SK-N-SH treated with all-trans-retinoic acid at 6 μM for 48 hours (cell line): ENCODE measurements at regions not wholly inside any gene's neighbourhood (a gene's known extent, or its start where the extent isn't known, plus 50 kb on each side); places are given as distances from the start of the nearest gene placed in this dataset.

Experiments used
- ATAC-seq: fragments of 200-7000 bp; cut with Tn5 transposase; 3 replicates; pipeline ENCODE4 v1.9.1; 2020; ENCODE audit warnings: mild to moderate bottlenecking, moderate library complexity
- ARNTL ChIP-seq: fragments of 450-650 bp; formaldehyde crosslinking; IDR thresholded peaks from 2 replicates; pipeline ENCODE4 v1.5.0; 2020; ENCODE audit warnings: low read depth, mild to moderate bottlenecking, moderate library complexity, borderline replicate concordance
- CREB5 ChIP-seq: fragments of 250-450 bp; sonication (Bioruptor Pico); IDR thresholded peaks from 2 replicates; pipeline ENCODE4 v1.5.1; 2020; ENCODE audit warnings: low read depth, mild to moderate bottlenecking, moderate library complexity
- CSDC2 ChIP-seq: fragments of 250-450 bp; sonication (Bioruptor Pico); IDR thresholded peaks from 2 replicates; pipeline ENCODE4 v1.5.0; 2020; ENCODE audit warnings: mild to moderate bottlenecking, moderate library complexity
- CSRNP3 ChIP-seq: fragments of 250-450 bp; sonication (Bioruptor Pico); IDR thresholded peaks from 2 replicates; pipeline ENCODE4 v1.5.1; 2021; ENCODE audit warnings: mild to moderate bottlenecking, moderate library complexity
- ESRRG ChIP-seq: fragments of 250-450 bp; sonication (Bioruptor Pico); IDR thresholded peaks from 2 replicates; pipeline ENCODE4 v1.6.1; 2021; ENCODE audit warnings: mild to moderate bottlenecking
- GLIS3 ChIP-seq: fragments of 250-450 bp; sonication (Bioruptor Pico); IDR thresholded peaks from 2 replicates; pipeline ENCODE4 v1.5.0; 2020; ENCODE audit warnings: mild to moderate bottlenecking, moderate library complexity
- ISL1 ChIP-seq: fragments of 250-450 bp; sonication (Bioruptor Pico); IDR thresholded peaks from 2 replicates; pipeline ENCODE4 v2.1.2; 2022; ENCODE audit warnings: mild to moderate bottlenecking, moderate library complexity
- OSR1 ChIP-seq: fragments of 250-450 bp; sonication (Bioruptor Pico); IDR thresholded peaks from 2 replicates; pipeline ENCODE4 v1.8.0; 2022; ENCODE audit warnings: moderate library complexity, mild to moderate bottlenecking, inconsistent platforms
- PATZ1 ChIP-seq: fragments of 250-450 bp; sonication (Bioruptor Pico); IDR thresholded peaks from 2 replicates; pipeline ENCODE4 v1.8.0; 2020; ENCODE audit warnings: mild to moderate bottlenecking, moderate library complexity, borderline replicate concordance
- POU6F1 ChIP-seq: fragments of 250-450 bp; sonication (Bioruptor Pico); IDR thresholded peaks from 2 replicates; pipeline ENCODE4 v1.8.0; 2021; ENCODE audit warnings: low read depth, mild to moderate bottlenecking, moderate library complexity, borderline replicate concordance
- PPARA ChIP-seq: fragments of 250-450 bp; sonication (Bioruptor Pico); IDR thresholded peaks from 2 replicates; pipeline ENCODE4 v1.5.0; 2020; ENCODE audit warnings: mild to moderate bottlenecking, borderline replicate concordance
- RARB ChIP-seq: fragments of 250-450 bp; sonication (Bioruptor Pico); IDR thresholded peaks from 2 replicates; pipeline ENCODE4 v1.8.0; 2021; ENCODE audit warnings: mild to moderate bottlenecking, moderate library complexity
- SNAI2 ChIP-seq: fragments of 250-450 bp; sonication (Bioruptor Pico); IDR thresholded peaks from 2 replicates; pipeline ENCODE4 v1.5.0; 2020; ENCODE audit warnings: mild to moderate bottlenecking, moderate library complexity
- TCF4 ChIP-seq: fragments of 250-450 bp; sonication (Bioruptor Pico); IDR thresholded peaks from 2 replicates; pipeline ENCODE4 v1.8.0; 2021; ENCODE audit warnings: mild to moderate bottlenecking, moderate library complexity, borderline replicate concordance
- ZC3H10 ChIP-seq: fragments of 250-450 bp; sonication (Bioruptor Pico); IDR thresholded peaks from 2 replicates; pipeline ENCODE4 v1.5.1; 2021; ENCODE audit warnings: mild to moderate bottlenecking, moderate library complexity
- ZFP3 ChIP-seq: fragments of 250-450 bp; sonication (Bioruptor Pico); IDR thresholded peaks from 2 replicates; pipeline ENCODE4 v1.5.0; 2020; ENCODE audit warnings: mild to moderate bottlenecking, moderate library complexity
- ZFP30 ChIP-seq: fragments of 450-650 bp; formaldehyde crosslinking; IDR thresholded peaks from 2 replicates; pipeline ENCODE4 v1.5.0; 2022; ENCODE audit warnings: mild to moderate bottlenecking, moderate library complexity
- ZNF565 ChIP-seq: fragments of 450-650 bp; formaldehyde crosslinking; conservative IDR thresholded peaks from 2 replicates; pipeline ENCODE4 v1.5.0; 2020; ENCODE audit warnings: low read depth, mild to moderate bottlenecking, moderate library complexity
- ZNF70 ChIP-seq: fragments of 450-650 bp; formaldehyde crosslinking; IDR thresholded peaks from 2 replicates; pipeline ENCODE4 v1.5.0; 2020; ENCODE audit warnings: mild to moderate bottlenecking, moderate library complexity
- ZNF8 ChIP-seq: fragments of 450-650 bp; formaldehyde crosslinking; IDR thresholded peaks from 2 replicates; pipeline ENCODE4 v1.5.0; 2020; ENCODE audit warnings: mild to moderate bottlenecking, moderate library complexity

GRCh38 chr4:161238033-161238432 is 925.8 kb downstream of the FSTL5 start (continued):
- TF ChIP-seq PATZ1: no peak
- TF ChIP-seq GLIS3 (CRISPR knock-in tag): 0 out of 2 replicates have a peak, but pooled peaks have one; percentile 17
- no peak for TF ChIP-seq RARB
- TF ChIP-seq POU6F1 (CRISPR knock-in tag): no peak

GRCh38 chr4:161237495-161237894 is 926.3 kb downstream of the FSTL5 start:
- no peak for ATAC-seq
- no peak for TF ChIP-seq ZNF70 (CRISPR knock-in tag)
- no peak for TF ChIP-seq SNAI2 (CRISPR knock-in tag)
- TF ChIP-seq CSDC2: no peak
- TF ChIP-seq TCF4 (CRISPR knock-in tag): no peak
- no peak for TF ChIP-seq ISL1
- no peak for TF ChIP-seq CREB5 (CRISPR knock-in tag)
- no peak for TF ChIP-seq ZFP3 (CRISPR knock-in tag)
- TF ChIP-seq ZFP30 (CRISPR knock-in tag): no peak
- TF ChIP-seq, all 23 proteins: peak for 0

- TF ChIP-seq ZNF565 (CRISPR knock-in tag): no peak
- no peak for TF ChIP-seq CREB5 (CRISPR knock-in tag)
- no peak for TF ChIP-seq CSRNP3 (CRISPR knock-in tag)
- no peak for TF ChIP-seq ZFP30 (CRISPR knock-in tag)
- no peak for TF ChIP-seq ZNF8 (CRISPR knock-in tag)
- TF ChIP-seq, all 23 proteins: peak for 0
- ATAC-seq: no peak
These were observed 938.5 kb downstream of the FSTL5 start for GRCh38 chr4:161225327-161225726.

GRCh38 chr4:161222889-161223288 is 940.9 kb downstream of the FSTL5 start:
- no peak for ATAC-seq
- TF ChIP-seq ZFP3 (CRISPR knock-in tag) (no peak), TCF4 (CRISPR knock-in tag) (no peak), ZC3H10 (CRISPR knock-in tag) (no peak), RARB (no peak), ZFP30 (CRISPR knock-in tag) (no peak), OSR1 (CRISPR knock-in tag) (no peak)

GRCh38 chr4:161208564-161208963 is 955.2 kb downstream of the FSTL5 start:
- no peak for ATAC-seq
- TF ChIP-seq CSDC2 (no peak), ESRRG (CRISPR knock-in tag) (no peak), ZNF8 (CRISPR knock-in tag) (no peak), ISL1 (peak; percentile 31; the same call in 1 of the 2 replicates), RARB (no peak), CSRNP3 (CRISPR knock-in tag) (no peak), PATZ1 (no peak), PPARA (CRISPR knock-in tag) (no peak), CREB5 (CRISPR knock-in tag) (no peak), ARNTL (CRISPR knock-in tag) (no peak), ZNF565 (CRISPR knock-in tag) (no peak), ZFP30 (CRISPR knock-in tag) (no peak), TCF4 (CRISPR knock-in tag) (0 out of 2 replicates have a peak, but pooled peaks have one; percentile 27)
